Epithelial cell of proximal tubule (primary cell): ENCODE measurements at regions not wholly inside any gene's neighbourhood (a gene's known extent, or its start where the extent isn't known, plus 50 kb on each side); places are given as distances from the start of the nearest gene placed in this dataset.

Experiments
- DNase-seq: peaks from one replicate; pipeline ENCODE4 v3.0.0-alpha.2; 2011; ENCODE audit warnings: low read depth
- H3K4me3 ChIP-seq: 2 replicates; pipeline ENCODE4 v1.5.1; 2011; ENCODE audit warnings: low read depth, mild to moderate bottlenecking, low read length
- CTCF ChIP-seq: conservative IDR thresholded peaks from 2 replicates; pipeline ENCODE4 v1.5.1; 2012; ENCODE audit warnings: low read depth, mild to moderate bottlenecking, low read length

GRCh38 chr3:13954741-13955483 is 75.0 kb upstream of the WNT7A start:
- no peak for DNase-seq
- no peak for TF ChIP-seq CTCF
- H3K4me3 ChIP-seq: no peak overlapping the region

GRCh38 chr3:13954266-13954665 is 74.4 kb upstream of the WNT7A start:
- no peak for DNase-seq
- TF ChIP-seq CTCF: no peak
- H3K4me3 ChIP-seq: no peak overlapping the region

- no peak for DNase-seq
- no peak for TF ChIP-seq CTCF
- no peak overlapping the region for H3K4me3 ChIP-seq
Observed at GRCh38 chr3:13951184-13951583, 71.3 kb upstream of the WNT7A start.

GRCh38 chr3:13950042-13950441 is 70.2 kb upstream of the WNT7A start:
- no peak for DNase-seq
- no peak for TF ChIP-seq CTCF
- H3K4me3 ChIP-seq: no peak overlapping the region

- TF ChIP-seq CTCF: no peak
- no peak for DNase-seq
- no peak overlapping the region for H3K4me3 ChIP-seq
Observed at GRCh38 chr3:13947912-13948311, 68.0 kb upstream of the WNT7A start.

- no peak for TF ChIP-seq CTCF
- DNase-seq: no peak
- H3K4me3 ChIP-seq: no peak overlapping the region
Observed at GRCh38 chr3:13939206-13939605, 59.3 kb upstream of the WNT7A start.

- TF ChIP-seq CTCF: no peak
- no peak for DNase-seq
- no peak overlapping the region for H3K4me3 ChIP-seq
Observed at GRCh38 chr3:13937131-13937530, 57.3 kb upstream of the WNT7A start.
